C4-2B (cell line): ENCODE measurements at regions not wholly inside any gene's neighbourhood (a gene's known extent, or its start where the extent isn't known, plus 50 kb on each side); places are given as distances from the start of the nearest gene placed in this dataset.

Experiments used
- ZFX ChIP-seq: fragments of 450-650 bp; IDR thresholded peaks from 2 replicates; pipeline ENCODE4 v1.6.1; 2017
- TF ChIP-seq, protein P1 (sequence below): fragments of 450-650 bp; conservative IDR thresholded peaks from 2 replicates; pipeline ENCODE4 v1.5.1; 2017; ENCODE audit warnings: mild to moderate bottlenecking

DNA sequence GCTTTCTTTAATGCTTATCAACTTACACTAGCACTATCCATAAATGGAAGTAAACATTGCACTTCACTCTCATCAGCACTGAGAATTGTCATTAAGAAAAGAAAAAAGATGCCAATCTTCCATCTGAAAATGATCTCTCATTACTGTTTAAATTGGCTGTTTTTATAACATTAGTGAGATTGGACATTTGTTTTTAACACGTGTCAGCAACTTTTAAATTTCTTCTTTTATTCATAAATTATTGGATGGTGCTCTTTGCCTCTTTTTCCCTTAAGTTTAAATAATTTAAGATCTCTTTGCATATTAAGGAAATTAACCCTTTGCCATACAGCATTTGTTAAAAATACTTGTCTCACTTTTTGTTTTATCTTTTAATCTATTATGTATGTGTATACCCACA lies 146.5 kb upstream of the CHST9 start:
- TF ChIP-seq, protein P1, sequence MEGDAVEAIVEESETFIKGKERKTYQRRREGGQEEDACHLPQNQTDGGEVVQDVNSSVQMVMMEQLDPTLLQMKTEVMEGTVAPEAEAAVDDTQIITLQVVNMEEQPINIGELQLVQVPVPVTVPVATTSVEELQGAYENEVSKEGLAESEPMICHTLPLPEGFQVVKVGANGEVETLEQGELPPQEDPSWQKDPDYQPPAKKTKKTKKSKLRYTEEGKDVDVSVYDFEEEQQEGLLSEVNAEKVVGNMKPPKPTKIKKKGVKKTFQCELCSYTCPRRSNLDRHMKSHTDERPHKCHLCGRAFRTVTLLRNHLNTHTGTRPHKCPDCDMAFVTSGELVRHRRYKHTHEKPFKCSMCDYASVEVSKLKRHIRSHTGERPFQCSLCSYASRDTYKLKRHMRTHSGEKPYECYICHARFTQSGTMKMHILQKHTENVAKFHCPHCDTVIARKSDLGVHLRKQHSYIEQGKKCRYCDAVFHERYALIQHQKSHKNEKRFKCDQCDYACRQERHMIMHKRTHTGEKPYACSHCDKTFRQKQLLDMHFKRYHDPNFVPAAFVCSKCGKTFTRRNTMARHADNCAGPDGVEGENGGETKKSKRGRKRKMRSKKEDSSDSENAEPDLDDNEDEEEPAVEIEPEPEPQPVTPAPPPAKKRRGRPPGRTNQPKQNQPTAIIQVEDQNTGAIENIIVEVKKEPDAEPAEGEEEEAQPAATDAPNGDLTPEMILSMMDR = no peak
- no peak for TF ChIP-seq ZFX
